Immature natural killer cell (primary cell): ENCODE measurements at regions not wholly inside any gene's neighbourhood (a gene's known extent, or its start where the extent isn't known, plus 50 kb on each side); places are given as distances from the start of the nearest gene placed in this dataset.

Experiments used
- DNase-seq, 3 donors: peaks; one replicate each; pipeline ENCODE4 v3.0.0; 2022; ENCODE audit warnings: mixed read lengths in 1 of 3
- H3K27ac Mint-ChIP-seq, 6 donors: one replicate each; pipeline ENCODE4 v1.8.0; 2020; ENCODE audit warnings: mixed read lengths in 6 of 6, mild to moderate bottlenecking in 5 of 6, inconsistent platforms in 4 of 6, moderate library complexity in 3 of 6
- H3K27me3 Mint-ChIP-seq, 3 donors: one replicate each; pipeline ENCODE4 v1.8.0; 2020 to 2021; ENCODE audit warnings: low read depth in 3 of 3, mild to moderate bottlenecking in 3 of 3, mixed read lengths in 3 of 3, moderate library complexity in 3 of 3, inconsistent platforms in 1 of 3
- H3K36me3 Mint-ChIP-seq, 3 donors: one replicate each; pipeline ENCODE4 v1.8.0; 2020; ENCODE audit warnings: mixed read lengths in 3 of 3, inconsistent platforms in 2 of 3, mild to moderate bottlenecking in 2 of 3
- H3K4me1 Mint-ChIP-seq, 2 donors: one replicate each; pipeline ENCODE4 v1.8.0; 2020; ENCODE audit warnings: inconsistent platforms in 2 of 2, mild to moderate bottlenecking in 2 of 2, mixed read lengths in 2 of 2, moderate library complexity in 1 of 2
- H3K4me3 Mint-ChIP-seq, 5 donors: one replicate each; pipeline ENCODE4 v1.8.0; 2020; ENCODE audit warnings: mild to moderate bottlenecking in 5 of 5, mixed read lengths in 5 of 5, inconsistent platforms in 3 of 5, moderate library complexity in 3 of 5
- H3K9me3 Mint-ChIP-seq, 6 donors: one replicate each; pipeline ENCODE4 v1.8.0; 2020; ENCODE audit warnings: mild to moderate bottlenecking in 6 of 6, mixed read lengths in 6 of 6, inconsistent platforms in 4 of 6, moderate library complexity in 3 of 6

DNA sequence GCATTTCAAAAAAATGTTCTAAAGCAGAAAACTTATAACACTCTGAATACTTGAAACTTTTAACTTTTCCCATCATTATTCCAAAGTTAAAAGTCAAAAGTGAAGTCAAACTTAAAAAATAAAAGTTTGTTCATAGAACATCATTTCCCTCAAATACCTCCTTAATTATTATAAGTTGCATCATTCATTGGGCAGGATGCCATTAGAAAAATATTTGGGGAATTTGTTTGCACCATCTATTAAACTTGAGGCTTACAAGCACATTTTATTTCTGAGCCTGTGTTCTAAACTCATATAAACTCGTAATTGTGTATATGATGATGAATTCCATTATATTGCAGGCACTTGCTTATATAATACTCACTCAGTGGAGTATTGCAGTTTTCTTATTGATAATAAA, 588.0 kb upstream of the NRXN1 start:
- Mint-ChIP-seq H3K4me1 (no peaks in the 10 kb centered on the region), H3K36me3 (no peaks in the 10 kb centered on the region)

DNA sequence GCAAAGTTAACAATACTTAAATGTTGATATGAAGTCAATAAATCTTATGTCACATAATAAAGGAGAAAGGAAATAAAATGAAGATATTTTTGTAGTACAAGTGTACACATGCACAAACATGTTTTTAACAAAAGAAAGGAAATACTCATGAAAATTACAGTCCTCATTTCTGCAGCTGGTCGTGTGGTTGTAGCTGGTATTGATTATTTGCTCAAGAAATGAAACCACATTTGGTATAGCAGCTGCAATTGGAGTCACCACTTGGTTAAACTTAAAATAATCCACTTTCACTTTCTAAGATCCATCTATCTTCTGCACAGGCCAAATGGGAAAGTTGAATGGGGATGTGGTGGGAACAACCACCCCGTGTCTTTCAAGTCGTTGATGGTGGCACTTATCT, 580.5 kb upstream of the NRXN1 start:
- no peak for DNase-seq
- Mint-ChIP-seq H3K36me3 (no peaks in the 10 kb centered on the region), H3K9me3 (peaks cover 22 to 79% (median 50%) of the 10 kb centered on the region in 6 donors), H3K27me3 (peaks cover 0 to 4% (median 0%) of the 10 kb centered on the region in 3 donors), H3K27ac (no peak overlapping the region), H3K4me3 (no peak overlapping the region), H3K4me1 (no peaks in the 10 kb centered on the region)

More for the DNA sequence above, 588.0 kb upstream of the NRXN1 start:
- H3K9me3 Mint-ChIP-seq: peaks cover 13 to 70% (median 50%) of the 10 kb centered on the region in 6 donors
- no peak overlapping the region for H3K27ac Mint-ChIP-seq
- no peaks in the 10 kb centered on the region for H3K27me3 Mint-ChIP-seq
- H3K4me3 Mint-ChIP-seq: no peak overlapping the region
- DNase-seq: no peak

DNA sequence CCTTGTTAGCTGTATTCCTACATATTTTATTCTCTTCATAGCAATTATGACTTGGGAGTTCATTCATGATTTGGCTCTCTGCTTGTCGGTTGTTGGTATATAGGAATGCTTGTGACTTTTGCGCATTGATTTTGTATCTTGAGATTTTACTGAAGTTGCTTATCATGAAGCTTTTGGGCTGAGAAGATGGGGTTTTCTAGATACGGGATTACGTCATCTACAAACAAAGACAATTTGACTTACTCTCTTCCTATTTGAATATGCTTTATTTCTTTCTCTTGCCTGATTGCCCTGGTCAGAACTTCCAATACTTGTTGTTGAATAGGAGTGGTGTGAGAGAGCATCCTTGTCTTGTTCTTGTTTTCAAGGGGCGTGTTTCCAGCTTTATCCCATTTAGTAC, 569.8 kb upstream of the NRXN1 start:
- no peaks in the 10 kb centered on the region for H3K27me3 Mint-ChIP-seq
- no peak overlapping the region for H3K4me3 Mint-ChIP-seq
- peaks cover 0 to 3% (median 0%) of the 10 kb centered on the region in 3 donors for H3K36me3 Mint-ChIP-seq
- no peak for DNase-seq
- H3K9me3 Mint-ChIP-seq: peaks cover 14 to 84% (median 51%) of the 10 kb centered on the region in 6 donors
- no peaks in the 10 kb centered on the region for H3K4me1 Mint-ChIP-seq
- no peak overlapping the region for H3K27ac Mint-ChIP-seq

DNA sequence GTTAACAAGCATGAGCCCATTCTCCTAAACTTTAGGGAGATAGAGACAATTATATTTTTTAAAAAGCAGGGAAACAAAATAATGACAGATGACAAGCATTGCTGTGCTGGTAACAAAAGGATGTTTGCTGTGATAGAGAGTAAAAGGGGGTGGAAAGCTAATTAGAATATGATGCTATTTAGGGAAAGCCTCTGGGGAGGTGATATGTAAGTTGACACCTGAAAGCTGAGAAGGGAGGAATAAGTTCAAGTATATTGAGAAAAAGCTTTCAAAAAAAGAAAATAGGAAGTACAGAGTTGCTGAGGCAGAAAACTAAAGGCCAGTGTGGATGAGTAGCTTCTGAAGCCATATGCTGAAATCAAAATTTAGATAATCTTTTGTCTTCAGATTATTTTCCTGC, 565.2 kb upstream of the NRXN1 start:
- H3K36me3 Mint-ChIP-seq: no peaks in the 10 kb centered on the region
- H3K27ac Mint-ChIP-seq: no peak overlapping the region
- H3K9me3 Mint-ChIP-seq: peaks cover 13 to 67% (median 29%) of the 10 kb centered on the region in 6 donors
- no peaks in the 10 kb centered on the region for H3K27me3 Mint-ChIP-seq
- no peak for DNase-seq
- no peaks in the 10 kb centered on the region for H3K4me1 Mint-ChIP-seq
- H3K4me3 Mint-ChIP-seq: no peak overlapping the region

DNA sequence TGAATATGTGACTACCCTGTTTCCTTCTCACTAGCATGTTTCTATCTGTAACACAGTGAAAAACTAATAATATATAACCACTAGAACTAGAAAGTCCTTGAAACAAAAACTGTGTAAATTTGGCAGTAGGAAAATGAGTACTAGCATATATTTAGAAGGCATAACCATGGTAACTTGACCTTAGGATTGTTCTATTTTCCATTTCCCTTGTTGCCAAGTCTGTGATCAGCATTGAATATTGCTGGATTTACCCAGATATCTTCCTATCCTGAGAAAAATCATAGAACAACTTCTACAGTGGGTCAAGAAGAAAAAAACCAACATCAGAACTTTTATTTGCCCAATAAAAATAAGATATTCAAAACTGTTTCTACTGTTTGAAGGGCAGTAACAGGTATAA, 563.9 kb upstream of the NRXN1 start:
- DNase-seq: no peak

DNA sequence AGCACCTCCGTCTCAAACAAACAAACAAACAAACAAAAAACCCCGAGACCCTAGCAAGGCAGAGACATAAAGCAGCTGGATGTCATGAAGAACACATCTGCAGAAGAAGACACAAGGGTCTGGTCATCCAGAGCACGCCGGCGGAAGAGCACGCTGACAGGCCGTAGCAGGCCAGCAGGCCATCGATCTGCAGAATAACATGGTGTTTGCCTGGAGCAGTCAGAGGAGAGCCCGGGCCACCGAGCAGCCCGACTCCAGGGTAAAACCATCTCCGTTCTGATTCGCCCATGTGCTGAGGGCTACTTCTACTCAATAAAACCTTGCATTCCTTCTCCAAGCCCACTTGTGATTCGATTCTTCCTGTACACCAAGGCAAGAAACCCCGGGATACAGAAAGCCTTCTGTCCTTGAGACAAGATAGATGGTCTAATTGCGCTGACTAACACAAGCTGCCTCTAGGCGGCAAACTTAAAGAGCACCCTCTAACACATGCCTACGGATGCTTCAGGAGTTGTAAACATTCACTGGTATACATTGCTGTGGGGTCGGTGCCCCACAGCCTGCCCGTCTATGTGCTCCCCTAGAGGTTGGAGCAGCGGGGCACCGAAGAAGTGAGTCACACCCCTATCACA, 549.8 kb upstream of the NRXN1 start:
- H3K4me1 Mint-ChIP-seq: no peaks in the 10 kb centered on the region
- H3K9me3 Mint-ChIP-seq: peaks cover 4 to 49% (median 32%) of the 10 kb centered on the region in 6 donors
- no peak for DNase-seq
- no peaks in the 10 kb centered on the region for H3K27me3 Mint-ChIP-seq
- no peak overlapping the region for H3K27ac Mint-ChIP-seq
- H3K36me3 Mint-ChIP-seq: no peaks in the 10 kb centered on the region
- no peak overlapping the region for H3K4me3 Mint-ChIP-seq

More for the DNA sequence above, 563.9 kb upstream of the NRXN1 start:
- no peak overlapping the region for H3K27ac Mint-ChIP-seq
- H3K27me3 Mint-ChIP-seq: no peaks in the 10 kb centered on the region
- no peaks in the 10 kb centered on the region for H3K36me3 Mint-ChIP-seq
- H3K9me3 Mint-ChIP-seq: peaks cover 9 to 63% (median 24%) of the 10 kb centered on the region in 6 donors
- no peaks in the 10 kb centered on the region for H3K4me1 Mint-ChIP-seq
- H3K4me3 Mint-ChIP-seq: no peak overlapping the region

DNA sequence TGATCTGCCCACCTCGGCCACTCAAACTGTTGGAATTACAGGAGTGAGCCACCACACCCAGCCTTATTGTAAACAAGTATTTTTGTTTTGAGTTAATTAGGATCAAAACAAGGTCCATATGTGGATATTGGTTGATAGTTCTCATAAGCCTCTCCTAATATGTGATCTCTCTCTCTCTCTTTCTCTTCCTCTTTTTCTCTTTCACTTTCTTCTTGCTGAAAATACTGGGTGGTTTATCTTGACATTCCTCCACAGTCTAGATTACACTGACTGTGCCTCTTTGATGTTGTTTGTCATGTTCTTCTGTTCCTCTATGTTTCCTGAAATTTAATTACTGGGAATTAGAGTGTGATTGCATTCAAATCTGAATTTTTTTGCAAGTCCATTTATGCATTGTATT, 547.5 kb upstream of the NRXN1 start:
- Mint-ChIP-seq H3K27ac (no peak overlapping the region), H3K4me3 (no peak overlapping the region), H3K9me3 (peaks cover 4 to 51% (median 28%) of the 10 kb centered on the region in 6 donors), H3K27me3 (no peaks in the 10 kb centered on the region), H3K36me3 (no peaks in the 10 kb centered on the region), H3K4me1 (no peaks in the 10 kb centered on the region)
- DNase-seq: no peak

DNA sequence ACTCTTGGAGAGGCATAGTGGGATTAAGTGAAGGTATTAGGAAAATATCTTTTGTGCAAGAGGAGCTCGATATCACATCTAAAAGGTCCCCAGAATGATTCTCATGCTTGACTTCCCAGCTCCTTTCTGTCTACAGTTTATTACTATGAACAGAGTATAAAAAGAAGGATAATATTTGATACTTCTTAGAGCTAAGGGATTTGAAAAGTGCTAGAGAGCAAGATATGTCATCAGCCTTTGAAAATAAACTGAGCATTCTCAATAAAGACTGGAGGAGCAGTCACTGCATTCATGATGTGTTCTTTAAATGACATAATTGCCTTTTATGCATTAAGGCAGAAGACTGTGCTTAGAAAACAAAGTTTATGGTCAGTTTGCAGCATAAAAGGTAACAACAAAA, 543.2 kb upstream of the NRXN1 start:
- Mint-ChIP-seq H3K9me3 (peaks cover 11 to 49% (median 24%) of the 10 kb centered on the region in 6 donors), H3K27ac (no peak overlapping the region), H3K36me3 (no peaks in the 10 kb centered on the region), H3K27me3 (no peaks in the 10 kb centered on the region), H3K4me1 (no peaks in the 10 kb centered on the region), H3K4me3 (no peak overlapping the region)
- no peak for DNase-seq

DNA sequence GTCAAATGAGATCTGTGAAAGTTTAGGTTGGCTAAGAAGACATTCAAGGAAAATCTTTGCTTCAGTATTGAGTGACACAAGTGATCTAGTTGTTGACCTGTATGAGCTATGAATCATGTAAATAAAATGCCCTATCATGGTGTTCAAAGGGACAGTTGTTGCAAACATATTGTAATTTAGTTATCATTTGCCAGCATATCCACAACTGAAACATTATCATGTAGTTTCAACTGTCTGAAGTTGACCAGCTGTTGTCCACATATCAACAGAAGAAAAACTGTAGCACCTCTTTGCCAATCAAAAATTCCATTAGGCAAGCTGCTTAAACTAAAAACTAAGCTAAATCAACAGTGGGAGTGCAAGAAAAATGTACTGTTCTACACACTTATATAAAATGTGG, 527.1 kb upstream of the NRXN1 start:
- peaks cover 4 to 41% (median 24%) of the 10 kb centered on the region in 6 donors for H3K9me3 Mint-ChIP-seq

DNA sequence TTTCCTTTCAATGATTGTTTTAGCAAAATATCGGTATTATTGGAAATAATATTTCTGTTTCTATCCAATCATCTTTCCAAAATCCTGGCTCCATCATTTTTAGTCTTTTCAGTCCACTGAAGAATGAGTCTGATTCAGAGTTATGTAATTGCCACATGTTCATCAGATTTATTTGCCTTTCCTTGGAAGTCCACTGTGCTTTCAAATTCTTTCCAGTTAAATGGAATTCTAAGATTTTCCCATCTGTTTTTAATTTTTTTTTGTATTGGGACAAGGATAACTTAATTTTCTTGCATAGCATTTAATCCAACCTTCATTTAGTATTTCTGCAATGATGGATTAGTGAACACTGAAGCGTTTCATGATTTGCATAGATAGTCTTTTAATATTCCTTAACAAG, 521.5 kb upstream of the NRXN1 start:
- peaks cover 0 to 1% (median 0%) of the 10 kb centered on the region in 3 donors for H3K27me3 Mint-ChIP-seq
- peaks cover 7 to 28% (median 17%) of the 10 kb centered on the region in 6 donors for H3K9me3 Mint-ChIP-seq
- H3K27ac Mint-ChIP-seq: no peak overlapping the region
- no peaks in the 10 kb centered on the region for H3K4me1 Mint-ChIP-seq
- H3K36me3 Mint-ChIP-seq: no peaks in the 10 kb centered on the region
- no peak overlapping the region for H3K4me3 Mint-ChIP-seq
- DNase-seq: no peak

More for the DNA sequence above, 527.1 kb upstream of the NRXN1 start:
- no peak for DNase-seq
- Mint-ChIP-seq H3K27ac (no peak overlapping the region), H3K36me3 (no peaks in the 10 kb centered on the region), H3K4me3 (no peak overlapping the region), H3K4me1 (no peaks in the 10 kb centered on the region), H3K27me3 (peaks cover 0 to 1% (median 0%) of the 10 kb centered on the region in 3 donors)

DNA sequence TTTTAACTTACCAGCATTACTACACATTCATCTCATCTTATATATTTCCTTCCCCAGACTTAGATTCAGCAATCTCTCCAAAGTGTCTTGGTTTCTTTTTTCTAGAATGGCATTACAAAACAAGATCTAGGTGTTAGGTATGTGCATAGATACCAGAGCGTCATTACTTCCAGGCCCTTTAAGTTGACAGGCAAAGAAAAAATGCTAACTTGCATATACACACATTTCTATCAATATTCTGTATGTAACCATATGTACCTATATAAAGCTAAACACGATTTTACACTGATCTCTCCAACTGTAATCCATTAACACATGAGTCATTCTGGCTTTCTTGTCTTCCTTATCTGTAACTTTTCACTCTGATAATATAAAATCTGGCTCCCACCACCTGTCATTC, 503.8 kb upstream of the NRXN1 start:
- no peaks in the 10 kb centered on the region for H3K36me3 Mint-ChIP-seq
- no peak overlapping the region for H3K27ac Mint-ChIP-seq
- H3K4me3 Mint-ChIP-seq: no peak overlapping the region
- H3K9me3 Mint-ChIP-seq: peaks cover 12 to 52% (median 29%) of the 10 kb centered on the region in 6 donors
- no peak for DNase-seq
- no peaks in the 10 kb centered on the region for H3K27me3 Mint-ChIP-seq
- H3K4me1 Mint-ChIP-seq: no peaks in the 10 kb centered on the region

DNA sequence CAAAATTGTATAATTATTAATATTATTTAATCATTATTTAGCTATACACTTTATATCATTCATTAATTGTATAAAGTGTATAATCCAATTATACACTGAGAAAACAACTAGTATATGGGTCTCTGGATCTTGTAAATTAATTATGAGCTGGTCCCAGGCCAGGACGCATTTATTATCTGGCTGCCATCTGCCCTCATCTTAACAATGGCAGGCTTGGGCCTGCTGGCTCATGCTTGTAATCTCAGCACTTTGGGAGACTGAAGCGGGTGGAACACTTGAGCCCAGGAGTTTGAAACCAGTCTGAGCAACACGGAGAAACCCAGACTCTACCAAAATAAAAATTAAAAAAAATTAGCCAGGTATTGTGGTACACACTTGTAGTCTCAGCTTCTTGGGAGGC, 502.2 kb upstream of the NRXN1 start:
- Mint-ChIP-seq H3K27ac (no peak overlapping the region), H3K27me3 (peaks cover 0 to 3% (median 0%) of the 10 kb centered on the region in 3 donors), H3K36me3 (no peaks in the 10 kb centered on the region), H3K4me3 (no peak overlapping the region), H3K9me3 (peaks cover 4 to 43% (median 27%) of the 10 kb centered on the region in 6 donors), H3K4me1 (no peaks in the 10 kb centered on the region)
- no peak for DNase-seq

DNA sequence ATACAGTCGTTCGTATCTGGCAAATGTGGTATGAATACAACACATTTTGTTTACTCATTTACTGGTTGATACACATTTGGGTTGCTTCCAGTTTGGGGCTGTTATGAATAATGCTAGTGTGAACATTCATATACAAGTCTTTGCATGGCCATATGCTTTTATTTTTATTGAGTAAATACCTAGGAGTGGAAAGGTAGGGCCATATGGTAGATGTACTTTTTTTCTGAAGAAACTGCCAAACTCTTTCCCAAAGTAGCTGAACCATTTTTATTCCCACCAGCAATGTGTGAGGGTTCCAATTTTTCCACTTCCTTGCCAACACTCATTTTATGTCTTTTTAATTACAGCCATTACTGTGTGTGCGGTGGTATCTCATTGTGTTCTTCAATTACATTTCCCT, 496.2 kb upstream of the NRXN1 start:
- Mint-ChIP-seq H3K27me3 (peaks cover 0 to 4% (median 0%) of the 10 kb centered on the region in 3 donors), H3K4me1 (no peaks in the 10 kb centered on the region), H3K36me3 (no peaks in the 10 kb centered on the region)

DNA sequence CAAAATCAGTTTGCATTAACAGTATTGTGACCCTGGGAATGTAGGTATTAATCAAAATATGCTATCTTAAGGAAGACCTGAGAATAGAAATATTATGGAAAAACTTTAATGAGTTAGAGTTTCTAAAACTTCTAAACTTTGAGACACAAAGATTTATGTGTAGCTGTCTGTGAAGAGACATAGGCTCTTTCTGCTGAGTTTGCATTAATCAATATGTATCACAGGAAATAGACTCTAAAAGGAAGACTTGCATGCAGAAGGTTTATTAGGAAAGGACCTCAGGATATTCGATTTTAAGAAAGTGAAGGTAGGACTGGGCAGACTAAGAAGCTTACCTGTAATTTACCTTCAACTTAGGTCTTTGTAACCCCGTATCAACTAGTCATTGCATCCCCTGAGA, 494.8 kb upstream of the NRXN1 start:
- peaks cover 0 to 4% (median 0%) of the 10 kb centered on the region in 3 donors for H3K27me3 Mint-ChIP-seq
- H3K4me3 Mint-ChIP-seq: no peak overlapping the region
- H3K36me3 Mint-ChIP-seq: no peaks in the 10 kb centered on the region
- no peaks in the 10 kb centered on the region for H3K4me1 Mint-ChIP-seq
- H3K9me3 Mint-ChIP-seq: peaks cover 12 to 40% (median 28%) of the 10 kb centered on the region in 6 donors
- no peak for DNase-seq
- H3K27ac Mint-ChIP-seq: no peak overlapping the region

More for the DNA sequence above, 496.2 kb upstream of the NRXN1 start:
- Mint-ChIP-seq H3K27ac (no peak overlapping the region), H3K4me3 (no peak overlapping the region), H3K9me3 (peaks cover 8 to 47% (median 30%) of the 10 kb centered on the region in 6 donors)
- DNase-seq: no peak

DNA sequence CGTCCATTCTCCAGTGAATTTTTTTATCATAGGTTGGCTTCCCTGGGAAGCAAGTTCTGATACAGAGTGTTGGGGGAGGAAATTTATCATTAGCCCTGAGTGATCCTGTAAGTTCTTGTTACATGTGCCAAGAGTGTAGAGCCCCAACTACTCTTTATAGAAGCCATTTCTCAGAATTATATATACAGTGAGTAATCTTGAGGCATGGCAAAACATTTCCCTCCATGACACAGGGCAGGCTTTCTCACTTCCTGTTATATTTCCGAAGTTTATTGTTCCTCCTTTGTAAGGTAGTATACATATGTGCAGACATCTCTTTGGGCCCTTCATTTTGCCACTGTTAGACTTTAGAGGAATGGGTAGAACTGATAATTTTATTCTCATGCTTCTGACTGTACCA, 484.7 kb upstream of the NRXN1 start:
- Mint-ChIP-seq H3K4me1 (no peaks in the 10 kb centered on the region), H3K27ac (no peak overlapping the region), H3K36me3 (peaks cover 0 to 6% (median 0%) of the 10 kb centered on the region in 3 donors)

More for the DNA sequence above, 484.7 kb upstream of the NRXN1 start:
- no peak for DNase-seq
- Mint-ChIP-seq H3K27me3 (peaks cover 0 to 4% (median 0%) of the 10 kb centered on the region in 3 donors), H3K9me3 (peaks cover 7 to 37% (median 21%) of the 10 kb centered on the region in 6 donors), H3K4me3 (no peak overlapping the region)
